DND-41 (cell line): ENCODE measurements at regions not wholly inside any gene's neighbourhood (a gene's known extent, or its start where the extent isn't known, plus 50 kb on each side); places are given as distances from the start of the nearest gene placed in this dataset.

Experiments used
- CTCF ChIP-seq: IDR thresholded peaks from 2 replicates; pipeline ENCODE4 v1.5.1; 2012; ENCODE audit warnings: borderline replicate concordance, low read length, moderate library complexity, mild to moderate bottlenecking; ENCODE audit not compliant: poor library complexity, severe bottlenecking; ENCODE audit errors: extremely low read depth
- EZH2 ChIP-seq: IDR thresholded peaks from 3 replicates; pipeline ENCODE4 v1.6.1; 2012; ENCODE audit warnings: borderline replicate concordance, low read depth, mild to moderate bottlenecking, moderate library complexity, low read length, inconsistent platforms; ENCODE audit not compliant: severe bottlenecking

- TF ChIP-seq CTCF, result no peak
- TF ChIP-seq EZH2, result no peak
Observed at GRCh38 chr9:87088621-87089365, 141.5 kb upstream of the GAS1 start.
